ENCODE measurements at regions not wholly inside any gene's neighbourhood (a gene's known extent, or its start where the extent isn't known, plus 50 kb on each side); places are given as distances from the start of the nearest gene placed in this dataset.

DNA sequence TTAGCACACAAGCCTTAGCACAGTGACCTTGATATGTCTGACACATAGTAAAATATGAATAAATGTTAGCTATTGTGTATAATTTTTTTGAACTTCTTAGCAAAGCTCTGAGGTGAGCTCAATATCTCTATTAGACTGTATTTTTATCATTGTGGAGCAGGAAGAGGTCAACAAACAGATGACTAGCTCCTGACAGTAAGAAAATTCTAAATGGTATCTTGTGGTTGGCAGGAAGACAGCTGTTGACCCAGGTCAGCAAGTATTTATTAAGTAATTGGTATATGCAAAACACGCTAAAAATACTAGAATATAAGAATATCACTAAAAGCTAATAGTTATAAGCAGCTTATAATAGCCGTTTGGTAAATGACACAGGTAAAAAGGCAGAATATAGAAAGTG, 77.5 kb upstream of the MARCKS start:
- TF ChIP-seq, protein P1, sequence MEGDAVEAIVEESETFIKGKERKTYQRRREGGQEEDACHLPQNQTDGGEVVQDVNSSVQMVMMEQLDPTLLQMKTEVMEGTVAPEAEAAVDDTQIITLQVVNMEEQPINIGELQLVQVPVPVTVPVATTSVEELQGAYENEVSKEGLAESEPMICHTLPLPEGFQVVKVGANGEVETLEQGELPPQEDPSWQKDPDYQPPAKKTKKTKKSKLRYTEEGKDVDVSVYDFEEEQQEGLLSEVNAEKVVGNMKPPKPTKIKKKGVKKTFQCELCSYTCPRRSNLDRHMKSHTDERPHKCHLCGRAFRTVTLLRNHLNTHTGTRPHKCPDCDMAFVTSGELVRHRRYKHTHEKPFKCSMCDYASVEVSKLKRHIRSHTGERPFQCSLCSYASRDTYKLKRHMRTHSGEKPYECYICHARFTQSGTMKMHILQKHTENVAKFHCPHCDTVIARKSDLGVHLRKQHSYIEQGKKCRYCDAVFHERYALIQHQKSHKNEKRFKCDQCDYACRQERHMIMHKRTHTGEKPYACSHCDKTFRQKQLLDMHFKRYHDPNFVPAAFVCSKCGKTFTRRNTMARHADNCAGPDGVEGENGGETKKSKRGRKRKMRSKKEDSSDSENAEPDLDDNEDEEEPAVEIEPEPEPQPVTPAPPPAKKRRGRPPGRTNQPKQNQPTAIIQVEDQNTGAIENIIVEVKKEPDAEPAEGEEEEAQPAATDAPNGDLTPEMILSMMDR (IDR thresholded peaks at IDR 0.05; ENCODE audit: low read depth, low read length), result no peak
- TF ChIP-seq POLR2A (IDR thresholded peaks at IDR 0.05; ENCODE audit: extremely low read depth, insufficient read length) (no peak), MYC (IDR thresholded peaks at IDR 0.05; ENCODE audit: low read depth, low read length) (no peak)
- TF ChIP-seq, protein P2, sequence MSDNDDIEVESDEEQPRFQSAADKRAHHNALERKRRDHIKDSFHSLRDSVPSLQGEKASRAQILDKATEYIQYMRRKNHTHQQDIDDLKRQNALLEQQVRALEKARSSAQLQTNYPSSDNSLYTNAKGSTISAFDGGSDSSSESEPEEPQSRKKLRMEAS (IDR thresholded peaks at IDR 0.05; ENCODE audit: low read depth, low read length), result no peak

All from NB4 (cell line).